ENCODE measurements at regions not wholly inside any gene's neighbourhood (a gene's known extent, or its start where the extent isn't known, plus 50 kb on each side); places are given as distances from the start of the nearest gene placed in this dataset.

GRCh38 chr6:145383428-145383827 lies 351.9 kb downstream of the EPM2A start:
- H2BK120ac ChIP-seq (ENCODE audit: low read depth, low read length, poor library complexity, severe bottlenecking): no peak overlapping the region
- no peak overlapping the region for H3K14ac ChIP-seq (ENCODE audit: insufficient read depth, low read length)
- no peak overlapping the region for H4K91ac ChIP-seq (ENCODE audit: insufficient read length, low read depth, low read length)
- no peaks in the 10 kb centered on the region for H4K20me1 ChIP-seq (ENCODE audit: control insufficient read depth, insufficient read depth, insufficient read length)
- H3K79me1 ChIP-seq (ENCODE audit: insufficient read depth, low read depth, low read length, poor library complexity, severe bottlenecking): no peaks in the 10 kb centered on the region
- no peak overlapping the region for H3K27ac ChIP-seq (ENCODE audit: insufficient read length, low read depth, low read length)
- no peak overlapping the region for H2AFZ ChIP-seq (ENCODE audit: low read length)
- H3K79me2 ChIP-seq (ENCODE audit: insufficient read depth, low read length): no peaks in the 10 kb centered on the region
- no peak for TF ChIP-seq CTCF (conservative IDR thresholded peaks at IDR 0.05)
- H2AK5ac ChIP-seq (ENCODE audit: insufficient read length, low read length): no peak overlapping the region
- H2BK20ac ChIP-seq (ENCODE audit: low read depth, low read length, poor library complexity, severe bottlenecking): no peak overlapping the region
- H3K4me1 ChIP-seq (ENCODE audit: insufficient read depth, low read length): no peaks in the 10 kb centered on the region
- no peaks in the 10 kb centered on the region for H3K27me3 ChIP-seq (ENCODE audit: insufficient read depth, low read length)
- no peak overlapping the region for H3T11ph ChIP-seq (ENCODE audit: low read length)
- H2BK5ac ChIP-seq (ENCODE audit: insufficient read length, low read length): no peak overlapping the region
- H3K4me2 ChIP-seq (ENCODE audit: insufficient read depth, insufficient read length, low read length): no peak overlapping the region
- H3K27me3 Mint-ChIP-seq (ENCODE audit: low read depth): no peaks in the 10 kb centered on the region
- H3K23ac ChIP-seq (ENCODE audit: insufficient read length, low read depth, low read length): no peak overlapping the region
- WGBS (ENCODE audit: extremely low coverage, insufficient read length, low lambda C conversion rate): no CpG with 5 or more reads among the region's 3 CpGs
- H4K8ac ChIP-seq (replicated peaks; ENCODE audit: insufficient read length, low read depth, low read length): no peak overlapping the region
- no peak overlapping the region for H3K4me3 Mint-ChIP-seq
- no peak overlapping the region for H3K56ac ChIP-seq (ENCODE audit: insufficient read length, low read depth, low read length)
- H3K36me3 Mint-ChIP-seq (ENCODE audit: insufficient read depth in 1 of 3, low read depth in 3 of 3): 0 out of 7 replicates have a peak, but pooled peaks cover 0 to 7% (median 0%) of the 10 kb centered on the region in 3 experiments
- no peaks in the 10 kb centered on the region for H3K23me2 ChIP-seq (ENCODE audit: insufficient read length, low read depth, low read length, poor library complexity, severe bottlenecking)
- no peak overlapping the region for H2BK15ac ChIP-seq (ENCODE audit: low read depth, low read length)
- H3K18ac ChIP-seq (ENCODE audit: insufficient read length, low read depth, low read length): no peak overlapping the region
- H3K9me3 ChIP-seq (ENCODE audit: control insufficient read depth, low read depth, low read length): no peaks in the 10 kb centered on the region
- H3K4ac ChIP-seq (ENCODE audit: low read depth, low read length): no peak overlapping the region
- no peak overlapping the region for H3K9ac ChIP-seq (ENCODE audit: extremely low read depth, insufficient read length, low read length)
- H2BK12ac ChIP-seq (ENCODE audit: insufficient read length, low read depth, low read length): no peak overlapping the region
- no peak for DNase-seq
- H4K5ac ChIP-seq (ENCODE audit: insufficient read length, low read depth, low read length): no peak overlapping the region
- H3K9me3 Mint-ChIP-seq: peaks cover 0 to 4% of the 10 kb centered on the region in 2 experiments; a peak in 1 of 5 replicates
- H3K4me1 Mint-ChIP-seq: no peaks in the 10 kb centered on the region
- no peak overlapping the region for H3K27ac Mint-ChIP-seq

All from H9 (cell line).